GM12865 (cell line): ENCODE measurements at regions not wholly inside any gene's neighbourhood (a gene's known extent, or its start where the extent isn't known, plus 50 kb on each side); places are given as distances from the start of the nearest gene placed in this dataset.
A peak's percentile ranks its signal among the peaks of the same experiment; 100 is the strongest.

Experiments
- DNase-seq: peaks from one replicate; pipeline ENCODE4 v3.0.0; 2010; ENCODE audit warnings: low read depth
- H3K4me3 ChIP-seq: 2 replicates; pipeline ENCODE4 v1.5.1; 2011; ENCODE audit warnings: mild to moderate bottlenecking, low read depth, low read length, control low read depth
- TF ChIP-seq, protein P1 (sequence below): IDR thresholded peaks from 2 replicates; pipeline ENCODE4 v1.5.1; 2011; ENCODE audit warnings: low read length, control low read depth, low read depth, inconsistent platforms; ENCODE audit not compliant: insufficient read depth; ENCODE audit errors: missing control alignments

DNA sequence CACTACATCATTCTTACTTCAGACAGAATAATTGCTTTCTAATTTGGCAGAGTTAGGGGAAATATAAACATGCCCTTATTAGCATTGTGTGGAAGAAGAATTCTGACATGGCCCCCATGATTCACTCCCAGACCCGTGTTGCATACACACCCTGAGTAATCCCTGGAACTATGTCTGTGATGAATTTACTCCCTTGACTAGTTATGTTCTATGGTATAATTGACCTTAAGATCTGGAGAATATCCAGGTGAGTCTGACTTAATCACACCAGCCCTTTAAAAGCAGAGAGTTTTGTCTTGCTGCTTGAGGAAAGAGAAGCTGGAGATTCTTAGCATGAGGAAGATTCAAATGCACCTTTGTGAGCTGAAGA is 262.9 kb downstream of the SOX4 start:
- H3K4me3 ChIP-seq = no peak overlapping the region
- TF ChIP-seq, protein P1, sequence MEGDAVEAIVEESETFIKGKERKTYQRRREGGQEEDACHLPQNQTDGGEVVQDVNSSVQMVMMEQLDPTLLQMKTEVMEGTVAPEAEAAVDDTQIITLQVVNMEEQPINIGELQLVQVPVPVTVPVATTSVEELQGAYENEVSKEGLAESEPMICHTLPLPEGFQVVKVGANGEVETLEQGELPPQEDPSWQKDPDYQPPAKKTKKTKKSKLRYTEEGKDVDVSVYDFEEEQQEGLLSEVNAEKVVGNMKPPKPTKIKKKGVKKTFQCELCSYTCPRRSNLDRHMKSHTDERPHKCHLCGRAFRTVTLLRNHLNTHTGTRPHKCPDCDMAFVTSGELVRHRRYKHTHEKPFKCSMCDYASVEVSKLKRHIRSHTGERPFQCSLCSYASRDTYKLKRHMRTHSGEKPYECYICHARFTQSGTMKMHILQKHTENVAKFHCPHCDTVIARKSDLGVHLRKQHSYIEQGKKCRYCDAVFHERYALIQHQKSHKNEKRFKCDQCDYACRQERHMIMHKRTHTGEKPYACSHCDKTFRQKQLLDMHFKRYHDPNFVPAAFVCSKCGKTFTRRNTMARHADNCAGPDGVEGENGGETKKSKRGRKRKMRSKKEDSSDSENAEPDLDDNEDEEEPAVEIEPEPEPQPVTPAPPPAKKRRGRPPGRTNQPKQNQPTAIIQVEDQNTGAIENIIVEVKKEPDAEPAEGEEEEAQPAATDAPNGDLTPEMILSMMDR = no peak
- no peak for DNase-seq

DNA sequence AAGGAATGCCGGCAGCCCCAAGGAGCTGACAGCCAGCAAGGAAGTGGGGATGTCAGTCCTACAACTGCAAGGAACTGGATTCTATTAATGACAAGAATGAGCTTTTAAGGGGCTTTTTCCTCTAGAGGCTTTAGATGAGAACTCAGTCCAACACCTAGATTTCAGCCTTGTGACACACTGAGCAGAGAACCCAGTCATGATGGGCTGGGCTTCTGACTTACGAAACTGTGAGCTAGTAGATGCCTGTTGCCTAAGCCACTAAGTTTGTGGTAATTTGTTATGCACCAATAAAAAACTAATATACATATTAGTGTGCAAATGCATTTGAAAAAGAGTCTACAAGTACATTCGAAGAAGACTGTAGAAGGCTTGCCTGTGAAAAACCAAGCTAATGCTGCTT is 263.3 kb downstream of the SOX4 start:
- TF ChIP-seq, protein P1 = no peak
- DNase-seq = peak; percentile 42
- no peak overlapping the region for H3K4me3 ChIP-seq

DNA sequence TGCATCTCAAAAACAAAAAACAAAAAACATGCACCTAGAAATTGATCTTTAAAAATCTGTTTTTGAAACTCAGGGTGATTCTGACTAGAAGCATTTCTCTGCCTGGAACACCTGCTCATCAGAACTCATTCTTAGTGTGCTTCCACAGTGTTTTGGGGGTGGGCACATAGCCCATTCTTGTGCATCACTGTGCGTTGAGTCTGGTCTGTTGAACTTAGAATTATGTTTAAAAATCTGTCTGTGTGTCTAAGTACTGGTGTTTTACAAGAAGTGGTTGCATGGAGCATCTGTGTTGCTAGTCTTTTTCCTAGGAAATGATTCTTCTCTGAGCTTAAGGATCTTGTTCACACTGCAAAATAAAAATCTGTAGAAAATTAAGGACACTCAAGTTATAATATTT is 264.5 kb downstream of the SOX4 start:
- no peak overlapping the region for H3K4me3 ChIP-seq
- no peak for DNase-seq
- TF ChIP-seq, protein P1 = no peak

DNA sequence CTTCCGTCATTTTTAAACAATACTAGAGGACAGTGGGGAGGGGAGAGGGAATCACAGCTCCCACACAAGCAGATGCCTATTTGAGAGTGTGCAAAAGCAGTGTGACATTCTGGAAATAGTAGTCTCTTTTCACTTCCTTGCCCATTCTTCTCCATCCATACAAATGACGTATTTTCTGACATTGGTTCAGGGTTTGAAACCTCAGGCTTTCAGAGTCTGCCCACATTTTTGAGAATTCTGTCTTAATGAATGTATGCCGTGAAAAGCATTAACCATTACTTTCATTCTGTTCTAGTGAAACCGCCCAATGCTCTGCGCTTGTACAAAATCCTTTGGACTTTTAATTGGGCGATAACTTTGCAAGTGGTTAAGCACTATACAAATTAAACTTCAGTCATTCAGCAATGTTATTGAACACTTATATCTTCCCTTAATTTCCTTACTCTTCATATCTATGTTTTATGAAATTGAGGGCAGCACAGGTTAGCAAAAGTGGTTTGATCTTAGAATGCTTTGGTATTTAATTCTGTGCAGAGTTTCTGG is 265.7 kb downstream of the SOX4 start:
- H3K4me3 ChIP-seq = no peak overlapping the region
- TF ChIP-seq, protein P1 = no peak

DNA sequence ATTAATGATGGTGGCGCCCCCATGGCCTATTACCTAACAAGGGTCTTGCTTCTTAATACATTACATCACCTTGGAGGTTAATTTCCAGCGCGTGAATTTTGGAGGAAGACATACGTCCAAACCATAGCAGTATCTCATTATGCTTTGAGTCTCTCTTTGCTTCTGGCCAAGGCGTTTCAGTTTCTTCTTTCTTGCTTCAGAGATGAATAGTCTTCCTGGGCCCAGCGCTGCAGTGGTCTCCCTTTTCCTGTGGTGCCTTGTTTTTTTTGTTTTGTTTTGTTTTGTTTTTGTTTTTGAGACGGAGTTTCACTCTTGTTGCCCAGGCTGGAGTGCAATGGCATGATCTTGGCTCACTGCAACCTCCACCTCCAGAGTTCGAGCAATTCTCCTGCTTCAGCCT is 268.4 kb downstream of the SOX4 start:
- TF ChIP-seq, protein P1 = no peak
- H3K4me3 ChIP-seq = no peak overlapping the region
- peak; percentile 76 for DNase-seq

More for the DNA sequence above, 265.7 kb downstream of the SOX4 start:
- DNase-seq = no peak

DNA sequence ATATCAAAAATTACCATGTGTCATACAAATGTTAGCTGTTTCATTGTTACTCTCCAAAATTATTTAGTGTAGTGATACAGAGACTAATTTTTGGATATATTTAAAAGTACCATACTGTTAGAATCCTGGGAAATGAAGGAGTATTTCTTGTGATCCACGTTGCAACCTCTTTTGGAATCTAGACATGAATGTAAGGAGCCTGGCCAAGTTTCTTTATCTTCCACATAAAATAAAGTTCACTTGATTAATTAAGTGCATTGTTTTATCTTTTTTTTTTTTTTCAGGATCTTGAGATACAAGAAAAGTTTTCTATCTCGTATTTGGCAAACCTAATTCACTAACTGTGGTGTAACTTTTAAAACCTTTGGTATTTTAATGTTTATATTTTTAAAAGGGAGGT is 270.7 kb downstream of the SOX4 start:
- TF ChIP-seq, protein P1 = no peak
- H3K4me3 ChIP-seq = no peak overlapping the region
- DNase-seq = no peak

DNA sequence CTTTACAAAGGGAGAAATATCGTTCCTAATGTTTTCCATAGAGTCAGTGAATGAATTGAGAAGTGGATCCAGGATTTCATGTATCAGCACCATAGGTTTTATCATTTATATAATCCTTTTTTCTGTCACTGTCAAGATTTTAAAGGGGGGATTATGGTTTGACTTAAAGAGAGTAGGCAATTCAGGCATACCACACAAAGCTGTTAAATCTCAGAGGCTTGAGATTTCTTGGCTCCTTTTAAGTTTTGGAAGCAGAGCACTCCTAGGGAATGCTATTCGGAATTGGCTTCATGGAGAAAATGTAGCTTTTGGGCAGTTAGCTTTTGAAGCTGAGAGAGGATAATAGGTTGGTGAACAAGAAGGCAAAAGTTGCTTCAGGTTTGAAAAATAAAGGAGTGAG is 274.7 kb downstream of the SOX4 start:
- H3K4me3 ChIP-seq = no peak overlapping the region
- TF ChIP-seq, protein P1 = no peak
- DNase-seq = no peak
